ENCODE measurements at regions not wholly inside any gene's neighbourhood (a gene's known extent, or its start where the extent isn't known, plus 50 kb on each side); places are given as distances from the start of the nearest gene placed in this dataset.

- TF ChIP-seq CTCF (IDR thresholded peaks at IDR 0.05) (no peak), ZFX (IDR thresholded peaks at IDR 0.05; ENCODE audit: borderline replicate concordance) (no peak)
These were observed 55.8 kb upstream of the ENPP6 start for GRCh38 chr4:184273166-184274147.

Data from 22Rv1 (cell line).